Activated T-cell treated with anti-CD3 and anti-CD28 coated beads, Interleukin-2, amount 50 U/mL, for 24 hours (primary cell): ENCODE measurements at regions not wholly inside any gene's neighbourhood (a gene's known extent, or its start where the extent isn't known, plus 50 kb on each side); places are given as distances from the start of the nearest gene placed in this dataset.
A peak's percentile ranks its signal among the peaks of the same experiment; 100 is the strongest.

ENCODE experiments used
- DNase-seq: peaks from one replicate; pipeline ENCODE4 v3.0.0-alpha.2; 2020
- H3K27ac Mint-ChIP-seq: 2 replicates; pipeline ENCODE4 v1.8.0; 2020; ENCODE audit warnings: mild to moderate bottlenecking, mixed read lengths
- H3K27me3 Mint-ChIP-seq: 2 replicates; pipeline ENCODE4 v1.8.0; 2020; ENCODE audit warnings: mixed read lengths
- H3K36me3 Mint-ChIP-seq: 2 replicates; pipeline ENCODE4 v1.8.0; 2020; ENCODE audit warnings: low read depth, mixed read lengths
- H3K4me1 Mint-ChIP-seq: 2 replicates; pipeline ENCODE4 v1.8.0; 2020; ENCODE audit warnings: low read depth, mixed read lengths
- H3K4me3 Mint-ChIP-seq: 2 replicates; pipeline ENCODE4 v1.8.0; 2020; ENCODE audit warnings: mild to moderate bottlenecking, moderate library complexity, mixed read lengths
- H3K9me3 Mint-ChIP-seq: 2 replicates; pipeline ENCODE4 v1.8.0; 2020; ENCODE audit warnings: mixed read lengths

DNA sequence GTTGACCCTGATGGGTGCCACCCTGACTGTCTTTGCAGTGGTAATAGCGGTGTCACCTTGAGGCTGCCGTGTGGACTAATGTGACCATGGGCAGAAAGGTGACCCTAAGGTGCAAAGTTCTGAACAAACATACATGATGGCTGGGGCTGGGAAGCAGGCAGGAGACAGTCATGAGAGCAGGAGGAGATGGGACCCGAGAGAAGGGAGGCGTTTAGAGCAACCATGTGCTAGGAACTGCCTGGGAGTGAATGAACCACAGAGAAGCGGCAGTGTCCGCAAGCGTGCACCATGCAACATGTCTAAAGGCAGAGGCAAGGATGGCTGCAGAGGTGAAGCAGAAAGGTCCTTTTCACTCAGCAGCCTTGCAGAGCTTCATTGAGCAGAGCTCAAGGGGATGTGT, 113.1 kb upstream of the GDF10 start:
- Mint-ChIP-seq H3K27ac (no peak overlapping the region), H3K27me3 (no peaks in the 10 kb centered on the region), H3K36me3 (no peaks in the 10 kb centered on the region), H3K4me3 (no peak overlapping the region), H3K4me1 (peaks cover 2% of the 10 kb centered on the region), H3K9me3 (no peaks in the 10 kb centered on the region)
- DNase-seq: no peak

- no peaks in the 10 kb centered on the region for H3K9me3 Mint-ChIP-seq
- H3K4me3 Mint-ChIP-seq: no peak overlapping the region
- peaks cover 2% of the 10 kb centered on the region for H3K4me1 Mint-ChIP-seq
- H3K27me3 Mint-ChIP-seq: no peaks in the 10 kb centered on the region
- DNase-seq: no peak
- no peaks in the 10 kb centered on the region for H3K36me3 Mint-ChIP-seq
- no peak overlapping the region for H3K27ac Mint-ChIP-seq
Observed at GRCh38 chr10:47187592-47187991, 112.4 kb upstream of the GDF10 start.

DNA sequence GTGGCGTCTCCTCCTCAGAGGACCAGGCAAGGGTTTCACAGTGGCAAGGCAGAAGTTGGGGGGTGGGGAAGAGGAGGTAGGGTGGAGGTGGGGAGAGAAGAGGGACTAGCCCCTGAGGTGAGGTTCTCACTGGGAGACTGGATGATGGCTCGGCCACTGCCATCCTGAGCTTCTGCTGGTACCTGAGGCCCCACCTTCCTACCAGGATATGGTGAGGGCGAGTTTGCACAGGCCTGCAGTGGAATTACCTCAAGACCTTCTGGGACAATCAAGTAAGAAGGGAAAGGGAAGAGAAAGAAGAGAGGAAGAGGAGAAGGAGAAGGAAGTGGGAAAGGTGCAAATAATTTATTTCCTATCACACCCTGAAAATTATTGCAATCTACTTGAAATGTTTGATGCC, 111.8 kb upstream of the GDF10 start:
- no peaks in the 10 kb centered on the region for H3K36me3 Mint-ChIP-seq
- no peaks in the 10 kb centered on the region for H3K9me3 Mint-ChIP-seq
- no peak overlapping the region for H3K4me3 Mint-ChIP-seq
- H3K4me1 Mint-ChIP-seq: peaks cover 2% of the 10 kb centered on the region
- H3K27me3 Mint-ChIP-seq: no peaks in the 10 kb centered on the region
- no peak for DNase-seq
- no peak overlapping the region for H3K27ac Mint-ChIP-seq

- H3K9me3 Mint-ChIP-seq: no peaks in the 10 kb centered on the region
- H3K4me1 Mint-ChIP-seq: peaks cover 8% of the 10 kb centered on the region
- H3K4me3 Mint-ChIP-seq: no peak overlapping the region
- no peak overlapping the region for H3K27ac Mint-ChIP-seq
- H3K36me3 Mint-ChIP-seq: no peaks in the 10 kb centered on the region
- no peak for DNase-seq
- no peaks in the 10 kb centered on the region for H3K27me3 Mint-ChIP-seq
Observed at GRCh38 chr10:47189802-47190201, 110.2 kb upstream of the GDF10 start.

- Mint-ChIP-seq H3K27ac (no peak overlapping the region), H3K4me3 (no peak overlapping the region), H3K27me3 (no peaks in the 10 kb centered on the region), H3K36me3 (no peaks in the 10 kb centered on the region), H3K4me1 (peaks cover 13% of the 10 kb centered on the region), H3K9me3 (no peaks in the 10 kb centered on the region)
- DNase-seq: no peak
Observed at GRCh38 chr10:47190301-47190700, 109.7 kb upstream of the GDF10 start.

- no peaks in the 10 kb centered on the region for H3K9me3 Mint-ChIP-seq
- no peak for DNase-seq
- peaks cover 19% of the 10 kb centered on the region for H3K4me1 Mint-ChIP-seq
- H3K27me3 Mint-ChIP-seq: no peaks in the 10 kb centered on the region
- H3K4me3 Mint-ChIP-seq: no peak overlapping the region
- H3K27ac Mint-ChIP-seq: no peak overlapping the region
- H3K36me3 Mint-ChIP-seq: no peaks in the 10 kb centered on the region
Observed at GRCh38 chr10:47190802-47191450, 109.1 kb upstream of the GDF10 start.

- H3K36me3 Mint-ChIP-seq: no peaks in the 10 kb centered on the region
- DNase-seq: no peak
Observed at GRCh38 chr10:47192273-47192672, 107.7 kb upstream of the GDF10 start.

GRCh38 chr10:47193666-47194065, 106.3 kb upstream of the GDF10 start:
- H3K4me1 Mint-ChIP-seq: peaks cover 21% of the 10 kb centered on the region
- no peaks in the 10 kb centered on the region for H3K27me3 Mint-ChIP-seq
- H3K4me3 Mint-ChIP-seq: no peak overlapping the region
- no peak overlapping the region for H3K27ac Mint-ChIP-seq
- H3K9me3 Mint-ChIP-seq: no peaks in the 10 kb centered on the region
- H3K36me3 Mint-ChIP-seq: no peaks in the 10 kb centered on the region
- no peak for DNase-seq

More at GRCh38 chr10:47192273-47192672, 107.7 kb upstream of the GDF10 start:
- Mint-ChIP-seq H3K27ac (no peak overlapping the region), H3K9me3 (no peaks in the 10 kb centered on the region), H3K27me3 (no peaks in the 10 kb centered on the region), H3K4me3 (no peak overlapping the region), H3K4me1 (peaks cover 23% of the 10 kb centered on the region)

GRCh38 chr10:47195274-47195885, 104.6 kb upstream of the GDF10 start:
- Mint-ChIP-seq H3K27ac (peak overlapping the region; percentile 65), H3K27me3 (no peaks in the 10 kb centered on the region), H3K4me3 (peak overlapping the region; percentile 6), H3K9me3 (no peaks in the 10 kb centered on the region), H3K4me1 (peaks cover 21% of the 10 kb centered on the region), H3K36me3 (no peaks in the 10 kb centered on the region)
- DNase-seq: peak; percentile 68

GRCh38 chr10:47196691-47197090, 103.3 kb upstream of the GDF10 start:
- no peaks in the 10 kb centered on the region for H3K9me3 Mint-ChIP-seq
- no peaks in the 10 kb centered on the region for H3K36me3 Mint-ChIP-seq
- no peaks in the 10 kb centered on the region for H3K27me3 Mint-ChIP-seq
- no peak for DNase-seq
- no peak overlapping the region for H3K4me3 Mint-ChIP-seq
- no peak overlapping the region for H3K27ac Mint-ChIP-seq
- H3K4me1 Mint-ChIP-seq: peaks cover 21% of the 10 kb centered on the region

DNA sequence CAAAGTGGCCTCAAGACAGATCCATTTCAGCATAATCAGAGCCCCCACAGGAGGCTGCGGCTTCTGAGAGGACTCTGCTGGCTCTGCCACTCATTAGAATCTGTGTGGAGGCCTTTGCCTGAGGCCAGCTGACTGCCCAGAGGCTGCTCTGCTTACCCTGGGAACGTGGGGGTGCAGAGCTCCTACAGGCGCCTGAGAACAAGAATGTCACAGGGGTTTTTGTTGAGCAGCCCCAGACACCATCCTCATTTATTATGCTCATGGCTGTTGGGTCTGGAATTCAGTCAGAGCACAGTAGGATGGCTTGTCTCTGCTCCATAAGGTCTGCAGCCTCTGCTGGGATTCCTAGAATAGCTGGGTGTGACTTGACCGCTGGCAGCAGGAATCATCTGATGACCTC, 101.8 kb upstream of the GDF10 start:
- no peak for DNase-seq
- Mint-ChIP-seq H3K4me3 (no peak overlapping the region), H3K36me3 (no peaks in the 10 kb centered on the region), H3K9me3 (no peaks in the 10 kb centered on the region), H3K27me3 (no peaks in the 10 kb centered on the region), H3K4me1 (peaks cover 21% of the 10 kb centered on the region), H3K27ac (no peak overlapping the region)

DNA sequence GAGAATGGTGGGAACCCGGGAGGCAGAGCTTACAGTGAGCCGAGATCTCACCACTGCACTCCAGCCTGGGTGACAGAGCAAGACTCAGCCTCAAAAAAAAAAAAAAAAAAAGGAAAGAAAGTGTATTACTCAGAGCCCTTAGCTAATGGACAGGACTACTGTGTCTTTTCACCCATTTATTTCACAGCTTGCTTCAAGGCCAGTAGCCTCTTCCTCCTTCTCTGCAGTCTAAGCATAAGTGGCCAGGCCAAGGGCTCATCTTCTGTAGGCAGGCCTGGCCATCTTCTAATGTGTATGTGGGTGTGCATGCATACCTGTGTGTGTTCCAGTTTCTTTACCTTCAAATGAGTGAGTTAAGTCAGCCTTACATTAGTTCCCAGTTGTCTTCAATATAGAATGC, 94.8 kb upstream of the GDF10 start:
- no peaks in the 10 kb centered on the region for H3K36me3 Mint-ChIP-seq
- no peak for DNase-seq
- no peak overlapping the region for H3K27ac Mint-ChIP-seq
- H3K4me1 Mint-ChIP-seq: peaks cover 45% of the 10 kb centered on the region
- no peaks in the 10 kb centered on the region for H3K9me3 Mint-ChIP-seq
- H3K4me3 Mint-ChIP-seq: no peak overlapping the region
- H3K27me3 Mint-ChIP-seq: no peaks in the 10 kb centered on the region

DNA sequence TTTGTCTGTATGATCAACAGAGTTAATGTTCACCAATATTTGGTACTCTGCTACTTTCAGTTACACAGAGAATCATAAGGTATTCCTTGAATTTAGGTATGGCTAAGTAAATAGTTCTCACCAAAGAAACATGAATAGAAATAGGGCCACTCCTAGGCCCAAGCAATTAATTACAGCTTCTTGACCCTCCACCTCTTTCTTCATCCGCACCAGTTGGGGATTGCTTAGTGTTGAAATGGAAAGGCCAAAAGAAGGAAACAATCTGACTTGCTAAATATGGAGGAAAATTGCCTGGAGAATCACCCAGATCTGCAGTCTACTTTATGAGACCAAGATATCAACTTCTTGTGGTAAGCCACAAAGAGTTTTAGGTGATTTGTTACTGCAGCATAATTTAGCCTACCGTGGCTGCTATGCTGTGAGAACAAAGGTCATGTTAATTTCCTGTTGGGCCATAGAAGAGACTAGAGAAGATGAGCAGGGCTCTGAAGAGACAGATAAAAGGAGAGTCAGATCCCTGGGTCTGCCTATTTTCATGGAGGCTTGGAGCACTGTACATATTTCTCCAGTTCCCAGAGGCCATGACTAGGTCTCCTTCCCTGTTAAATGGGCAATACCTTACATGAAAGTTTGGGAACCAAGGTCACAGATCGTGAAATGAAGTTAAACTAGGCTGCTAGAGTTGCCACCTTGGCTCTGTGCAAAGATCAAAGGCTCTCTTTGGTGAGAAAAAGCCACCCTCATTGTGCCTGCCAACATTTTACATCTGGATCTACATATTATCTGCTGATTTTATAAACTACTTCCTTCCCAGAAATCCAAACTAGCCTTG, 93.3 kb upstream of the GDF10 start:
- Mint-ChIP-seq H3K4me3 (peak overlapping the region; percentile 28), H3K4me1 (peaks cover 53% of the 10 kb centered on the region), H3K36me3 (no peaks in the 10 kb centered on the region), H3K9me3 (no peaks in the 10 kb centered on the region), H3K27ac (peak overlapping the region; percentile 76), H3K27me3 (no peaks in the 10 kb centered on the region)
- DNase-seq: no peak

DNA sequence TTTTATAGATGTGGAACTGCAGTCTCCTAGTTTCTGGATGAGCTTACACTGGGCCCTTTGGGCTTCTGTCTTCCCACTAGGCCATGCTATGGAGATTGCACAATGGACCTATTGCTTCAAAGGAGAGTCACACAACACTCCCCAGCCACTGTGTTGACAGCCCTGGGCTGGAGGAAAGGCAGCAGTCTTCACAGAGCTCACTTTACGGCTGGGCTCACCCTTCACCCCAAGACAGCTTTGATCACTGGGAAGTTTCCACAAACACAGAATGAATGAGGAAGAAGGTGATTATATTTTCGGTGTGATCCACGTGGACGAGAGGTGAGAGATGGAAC, 92.7 kb upstream of the GDF10 start:
- Mint-ChIP-seq H3K4me3 (no peak overlapping the region), H3K9me3 (no peaks in the 10 kb centered on the region), H3K36me3 (no peaks in the 10 kb centered on the region), H3K27ac (peak overlapping the region; percentile 76), H3K27me3 (no peaks in the 10 kb centered on the region), H3K4me1 (peaks cover 57% of the 10 kb centered on the region)
- no peak for DNase-seq

DNA sequence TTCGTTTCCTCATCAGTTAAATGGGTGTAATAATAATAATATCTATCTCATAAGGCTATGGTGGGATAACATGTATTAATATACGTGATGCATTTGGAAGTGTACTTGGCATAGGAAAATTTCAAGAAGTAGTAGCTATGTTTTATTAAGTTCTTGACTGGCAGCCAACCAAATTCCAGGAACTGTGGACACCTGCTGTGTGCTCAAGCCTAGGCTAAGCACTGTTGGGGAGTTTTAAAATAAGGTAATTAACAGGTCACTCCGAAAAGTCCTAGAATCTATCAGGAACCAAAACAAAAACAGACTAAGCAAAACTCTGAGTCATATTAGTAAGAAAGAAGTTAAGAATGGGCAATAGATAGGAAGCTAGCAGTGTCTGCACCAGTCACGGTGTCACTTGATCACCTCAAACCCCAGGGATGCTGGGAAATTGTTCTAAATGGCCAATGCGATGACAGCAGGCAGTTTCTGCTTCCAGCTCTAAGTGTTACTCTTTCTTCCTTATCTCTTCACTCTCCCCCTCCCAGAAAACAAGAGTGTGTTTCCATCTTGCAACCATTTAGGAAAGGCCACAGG, 92.0 kb upstream of the GDF10 start:
- Mint-ChIP-seq H3K4me3 (no peak overlapping the region), H3K9me3 (peaks cover under 1% of the 10 kb centered on the region), H3K27me3 (no peaks in the 10 kb centered on the region), H3K36me3 (no peaks in the 10 kb centered on the region), H3K4me1 (peaks cover 57% of the 10 kb centered on the region), H3K27ac (peak overlapping the region; percentile 76)
- DNase-seq: no peak
